Erythroblast (primary cell): ENCODE measurements at regions not wholly inside any gene's neighbourhood (a gene's known extent, or its start where the extent isn't known, plus 50 kb on each side); places are given as distances from the start of the nearest gene placed in this dataset.

Experiments
- GATA1 ChIP-seq: IDR thresholded peaks from 2 replicates; pipeline ENCODE4 v1.6.1; 2011; ENCODE audit warnings: low read depth, mild to moderate bottlenecking, control low read depth, low read length, moderate library complexity
- POLR2A ChIP-seq: IDR thresholded peaks from 2 replicates; pipeline ENCODE4 v1.6.1; 2011; ENCODE audit warnings: mild to moderate bottlenecking, low read length

DNA sequence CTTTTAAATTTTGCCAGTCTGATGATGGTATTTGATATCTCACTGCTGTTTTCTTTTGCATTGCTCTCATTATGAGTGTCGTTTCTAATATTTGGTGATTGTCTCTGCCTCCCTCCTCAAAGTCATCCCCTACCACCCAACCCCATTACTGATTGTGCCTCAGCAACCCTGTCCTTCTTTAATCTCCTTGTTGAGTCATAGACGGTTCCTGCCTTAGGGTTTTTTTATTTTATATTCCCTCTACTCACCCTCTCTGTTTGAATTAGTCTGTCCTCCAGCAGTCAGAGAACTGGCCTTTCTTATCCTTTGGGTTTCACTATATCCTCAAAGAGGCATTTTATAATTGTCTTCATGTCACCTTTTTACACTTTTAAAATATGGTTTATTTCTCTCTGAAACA lies 409.3 kb upstream of the CPEB2 start:
- TF ChIP-seq POLR2A, result no peak
- no peak for TF ChIP-seq GATA1
